SK-N-SH (cell line): ENCODE measurements at regions not wholly inside any gene's neighbourhood (a gene's known extent, or its start where the extent isn't known, plus 50 kb on each side); places are given as distances from the start of the nearest gene placed in this dataset.

Source experiments
- CTCF ChIA-PET: fragments of 300-600, 350-600 bp; formaldehyde crosslinking; extraction: SDS; loops from one replicate; lab custom pipeline; 2021; lab: Yijun Ruan, JAX
- POLR2A ChIA-PET: fragments of 350-600 bp; sonication (Branson Sonifier 250); formaldehyde crosslinking; extraction: SDS; loops from one replicate; lab custom pipeline; 2020; ENCODE audit warnings: antibody characterized with exemption, inconsistent platforms; lab: Yijun Ruan, JAX
- DNase-seq: peaks from one replicate; pipeline ENCODE4 v3.0.0; 2012
- H2AFZ ChIP-seq: fragments of 200-600 bp; sonication (generic); 2 replicates; pipeline ENCODE4 v1.8.1; 2016; ENCODE audit warnings: antibody characterized with exemption, mild to moderate bottlenecking, low read depth
- H3F3A ChIP-seq: fragments of 200-600 bp; sonication (generic); replicated peaks from 2 replicates; pipeline ENCODE3; 2016; ENCODE audit warnings: antibody characterized with exemption, mild to moderate bottlenecking; ENCODE audit not compliant: insufficient read depth
- H3K27ac ChIP-seq, 2 experiments: fragments of 200-500 bp in 1 of 2; fragments of 200-600 bp in 1 of 2; sonication (Bioruptor generic) in 1 of 2; sonication (generic), shearing (Covaris generic) in 1 of 2; 2 replicates each; pipeline versions ENCODE4 v1.5.1 to v1.6.1; 2014 to 2016; ENCODE audit warnings: low read depth in 2 of 2, inconsistent platforms in 1 of 2, low read length in 1 of 2, mild to moderate bottlenecking in 1 of 2, mixed read lengths in 1 of 2
- H3K27me3 ChIP-seq: fragments of 200-600 bp; sonication (generic), shearing (Covaris generic); 2 replicates; pipeline ENCODE4 v1.6.1; 2016; ENCODE audit warnings: mixed run types; ENCODE audit not compliant: insufficient read depth
- H3K36me3 ChIP-seq, 2 experiments: fragments of 200-500 bp in 1 of 2; fragments of 200-600 bp in 1 of 2; sonication (Bioruptor generic) in 1 of 2; sonication (generic) in 1 of 2; replicated peaks in 1 of 2; 2 replicates each; pipeline versions ENCODE3 to v1.5.1; 2014 to 2016; ENCODE audit warnings: low read length in 1 of 2, mild to moderate bottlenecking in 1 of 2; ENCODE audit not compliant: insufficient read depth in 2 of 2, control insufficient read depth in 1 of 2
- H3K4me1 ChIP-seq, 2 experiments: fragments of 200-500 bp in 1 of 2; fragments of 200-600 bp in 1 of 2; sonication (Bioruptor generic) in 1 of 2; sonication (generic), shearing (Covaris generic) in 1 of 2; 2 replicates each; pipeline versions ENCODE4 v1.5.1 to v1.6.1; 2014 to 2016; ENCODE audit warnings: low read depth in 1 of 2, low read length in 1 of 2, mixed run types in 1 of 2; ENCODE audit not compliant: insufficient read depth in 2 of 2, control insufficient read depth in 1 of 2
- H3K4me2 ChIP-seq: fragments of 200-600 bp; sonication (generic), shearing (Covaris generic); 2 replicates; pipeline ENCODE4 v1.6.1; 2017; ENCODE audit warnings: mixed run types
- H3K4me3 ChIP-seq, 2 experiments: fragments of 200-500 bp in 1 of 2; fragments of 200-600 bp in 1 of 2; sonication (Bioruptor generic) in 1 of 2; sonication (generic), shearing (Covaris generic) in 1 of 2; 2 replicates each; pipeline versions ENCODE4 v1.5.1 to v1.8.1; 2014 to 2016; ENCODE audit warnings: low read depth in 2 of 2, inconsistent platforms in 1 of 2, low read length in 1 of 2, mild to moderate bottlenecking in 1 of 2, mixed read lengths in 1 of 2, moderate library complexity in 1 of 2
- H3K79me2 ChIP-seq: fragments of 200-600 bp; sonication (generic); 2 replicates; pipeline ENCODE4 v1.8.1; 2017; ENCODE audit warnings: mild to moderate bottlenecking; ENCODE audit not compliant: insufficient read depth
- H3K9ac ChIP-seq: fragments of 200-600 bp; sonication (generic); 2 replicates; pipeline ENCODE4 v1.6.1; 2017; ENCODE audit warnings: mixed run types
- H3K9me2 ChIP-seq: fragments of 200-600 bp; sonication (generic); 2 replicates; pipeline ENCODE4 v1.6.1; 2017; ENCODE audit warnings: mixed run types
- H3K9me3 ChIP-seq: fragments of 200-600 bp; sonication (generic); 2 replicates; pipeline ENCODE4 v1.6.1; 2017; ENCODE audit warnings: mixed run types, mild to moderate bottlenecking, moderate library complexity
- H4K20me1 ChIP-seq: fragments of 200-600 bp; sonication (generic); 2 replicates; pipeline ENCODE4 v1.6.1; 2017; ENCODE audit warnings: mild to moderate bottlenecking, mixed run types; ENCODE audit not compliant: insufficient read depth
- CHD2 ChIP-seq: fragments of 150-350 bp; IDR thresholded peaks from 2 replicates; pipeline ENCODE4 v1.6.1; 2018; ENCODE audit warnings: low read length; ENCODE audit not compliant: partially characterized antibody
- FOSL2 ChIP-seq: IDR thresholded peaks from 2 replicates; pipeline ENCODE4 v1.4.0; 2012; ENCODE audit warnings: low read depth, mild to moderate bottlenecking, moderate library complexity, borderline replicate concordance
- FOXJ3 ChIP-seq: sonication (generic); formaldehyde crosslinking; IDR thresholded peaks from 2 replicates; pipeline ENCODE4 v1.5.1; 2020; ENCODE audit warnings: mild to moderate bottlenecking, missing genetic modification reagents
- FOXM1 ChIP-seq: IDR thresholded peaks from 2 replicates; pipeline ENCODE4 v1.4.0; 2012; ENCODE audit warnings: low read depth, mild to moderate bottlenecking
- GABPA ChIP-seq: IDR thresholded peaks from 2 replicates; pipeline ENCODE4 v1.4.0; 2012; ENCODE audit warnings: low read depth, mild to moderate bottlenecking
- MEF2A ChIP-seq: IDR thresholded peaks from 2 replicates; pipeline ENCODE4 v1.4.0; 2012; ENCODE audit warnings: low read depth, borderline replicate concordance
- MXI1 ChIP-seq: IDR thresholded peaks from 2 replicates; pipeline ENCODE4 v1.6.1; 2012; ENCODE audit warnings: mild to moderate bottlenecking, low read depth, low read length, improper control_type of control experiment
- NFIC ChIP-seq: IDR thresholded peaks from 2 replicates; pipeline ENCODE4 v1.4.0; 2012; ENCODE audit warnings: borderline replicate concordance
- NRF1 ChIP-seq: IDR thresholded peaks from 2 replicates; pipeline ENCODE4 v1.6.1; 2012; ENCODE audit warnings: low read depth, mild to moderate bottlenecking, low read length
- POLR2AphosphoS5 ChIP-seq: IDR thresholded peaks from 2 replicates; pipeline ENCODE4 v1.6.1; 2012; ENCODE audit warnings: low read depth, low read length
- RAD21 ChIP-seq: IDR thresholded peaks from 2 replicates; pipeline ENCODE4 v1.6.1; 2012; ENCODE audit warnings: mild to moderate bottlenecking, low read length
- RXRA ChIP-seq: IDR thresholded peaks from 2 replicates; pipeline ENCODE4 v1.4.0; 2012; ENCODE audit warnings: low read depth, mild to moderate bottlenecking, borderline replicate concordance
- SIN3A ChIP-seq: IDR thresholded peaks from 2 replicates; pipeline ENCODE4 v1.6.1; 2012; ENCODE audit warnings: low read depth, mild to moderate bottlenecking, low read length, moderate library complexity, borderline replicate concordance
- SMC3 ChIP-seq: IDR thresholded peaks from 2 replicates; pipeline ENCODE4 v1.6.1; 2012; ENCODE audit warnings: low read depth, low read length, improper control_type of control experiment
- WGBS: methylation state at CpG from one replicate; pipeline ENCODE4 v1.1.6; 2017; ENCODE audit warnings: low lambda C conversion rate; 5-methylcytosine and 5-hydroxymethylcytosine counted together
- TF ChIP-seq, protein P1 (sequence below): IDR thresholded peaks from 2 replicates; pipeline ENCODE4 v1.4.0; 2012; ENCODE audit warnings: low read depth, borderline replicate concordance
- TF ChIP-seq, protein P2 (sequence below): fragments of 200-600 bp; sonication (generic); IDR thresholded peaks from 2 replicates; pipeline ENCODE4 v1.6.1; 2017; ENCODE audit warnings: antibody characterized with exemption, mild to moderate bottlenecking, moderate library complexity
- TF ChIP-seq, protein P3 (sequence below): IDR thresholded peaks from 2 replicates; pipeline ENCODE4 v1.4.0; 2012; ENCODE audit warnings: low read depth
- TF ChIP-seq, protein P4 (sequence below): IDR thresholded peaks from 2 replicates; pipeline ENCODE4 v1.4.0; 2012; ENCODE audit warnings: low read depth, borderline replicate concordance
- TF ChIP-seq, protein P5 (sequence below): fragments of 150-350 bp; IDR thresholded peaks from 2 replicates; pipeline ENCODE4 v1.6.1; 2016; ENCODE audit warnings: mild to moderate bottlenecking, low read depth, low read length

DNA sequence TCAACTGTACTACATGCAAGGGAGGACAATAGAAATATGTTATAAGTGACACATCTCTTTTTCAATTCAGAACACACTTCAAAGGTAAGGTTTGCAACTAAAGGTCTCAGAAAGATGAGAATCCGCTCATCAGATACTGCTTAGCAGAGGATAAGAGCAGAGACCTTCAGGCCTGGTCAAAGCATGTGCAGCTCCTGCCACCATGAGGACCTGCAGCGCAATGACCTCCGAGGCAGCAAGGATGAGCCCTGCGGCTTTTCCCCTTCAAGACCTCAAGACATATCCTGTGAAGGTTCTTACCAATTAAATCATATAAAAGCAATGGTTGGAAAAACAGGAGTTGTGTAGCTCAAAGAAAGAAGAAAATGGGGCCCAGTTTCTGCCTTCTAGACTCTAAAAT lies 135.8 kb downstream of the TRIM36 start:
- TF ChIP-seq, protein P1, sequence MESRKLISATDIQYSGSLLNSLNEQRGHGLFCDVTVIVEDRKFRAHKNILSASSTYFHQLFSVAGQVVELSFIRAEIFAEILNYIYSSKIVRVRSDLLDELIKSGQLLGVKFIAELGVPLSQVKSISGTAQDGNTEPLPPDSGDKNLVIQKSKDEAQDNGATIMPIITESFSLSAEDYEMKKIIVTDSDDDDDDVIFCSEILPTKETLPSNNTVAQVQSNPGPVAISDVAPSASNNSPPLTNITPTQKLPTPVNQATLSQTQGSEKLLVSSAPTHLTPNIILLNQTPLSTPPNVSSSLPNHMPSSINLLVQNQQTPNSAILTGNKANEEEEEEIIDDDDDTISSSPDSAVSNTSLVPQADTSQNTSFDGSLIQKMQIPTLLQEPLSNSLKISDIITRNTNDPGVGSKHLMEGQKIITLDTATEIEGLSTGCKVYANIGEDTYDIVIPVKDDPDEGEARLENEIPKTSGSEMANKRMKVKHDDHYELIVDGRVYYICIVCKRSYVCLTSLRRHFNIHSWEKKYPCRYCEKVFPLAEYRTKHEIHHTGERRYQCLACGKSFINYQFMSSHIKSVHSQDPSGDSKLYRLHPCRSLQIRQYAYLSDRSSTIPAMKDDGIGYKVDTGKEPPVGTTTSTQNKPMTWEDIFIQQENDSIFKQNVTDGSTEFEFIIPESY = no peak
- TF ChIP-seq, protein P2, sequence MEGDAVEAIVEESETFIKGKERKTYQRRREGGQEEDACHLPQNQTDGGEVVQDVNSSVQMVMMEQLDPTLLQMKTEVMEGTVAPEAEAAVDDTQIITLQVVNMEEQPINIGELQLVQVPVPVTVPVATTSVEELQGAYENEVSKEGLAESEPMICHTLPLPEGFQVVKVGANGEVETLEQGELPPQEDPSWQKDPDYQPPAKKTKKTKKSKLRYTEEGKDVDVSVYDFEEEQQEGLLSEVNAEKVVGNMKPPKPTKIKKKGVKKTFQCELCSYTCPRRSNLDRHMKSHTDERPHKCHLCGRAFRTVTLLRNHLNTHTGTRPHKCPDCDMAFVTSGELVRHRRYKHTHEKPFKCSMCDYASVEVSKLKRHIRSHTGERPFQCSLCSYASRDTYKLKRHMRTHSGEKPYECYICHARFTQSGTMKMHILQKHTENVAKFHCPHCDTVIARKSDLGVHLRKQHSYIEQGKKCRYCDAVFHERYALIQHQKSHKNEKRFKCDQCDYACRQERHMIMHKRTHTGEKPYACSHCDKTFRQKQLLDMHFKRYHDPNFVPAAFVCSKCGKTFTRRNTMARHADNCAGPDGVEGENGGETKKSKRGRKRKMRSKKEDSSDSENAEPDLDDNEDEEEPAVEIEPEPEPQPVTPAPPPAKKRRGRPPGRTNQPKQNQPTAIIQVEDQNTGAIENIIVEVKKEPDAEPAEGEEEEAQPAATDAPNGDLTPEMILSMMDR = peak; percentile 54
- peak; percentile 44 for TF ChIP-seq RAD21
- TF ChIP-seq, protein P3, sequence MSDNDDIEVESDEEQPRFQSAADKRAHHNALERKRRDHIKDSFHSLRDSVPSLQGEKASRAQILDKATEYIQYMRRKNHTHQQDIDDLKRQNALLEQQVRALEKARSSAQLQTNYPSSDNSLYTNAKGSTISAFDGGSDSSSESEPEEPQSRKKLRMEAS = no peak
- ChIA-PET CTCF (interaction anchor here (1.6 kb wide), 1 partner anchor 9 kb away, joined by 5 read pairs; no protein-coding TSS in a partner anchor), POLR2A (no interaction called here)
- Histone ChIP-seq H3K9me2 (no peaks in the 10 kb centered on the region), H3K27ac (no peak overlapping the region), H3K4me2 (no peak overlapping the region), H3K4me3 (no peak overlapping the region), H3F3A (no peaks in the 10 kb centered on the region), H3K79me2 (no peaks in the 10 kb centered on the region), H3K9ac (no peak overlapping the region), H3K4me1 (no peaks in the 10 kb centered on the region), H3K36me3 (no peaks in the 10 kb centered on the region), H3K9me3 (no peaks in the 10 kb centered on the region), H3K27me3 (no peaks in the 10 kb centered on the region), H4K20me1 (no peaks in the 10 kb centered on the region), H2AFZ (no peak overlapping the region)
- no peak for DNase-seq
- 30% methylated on average over 4 of the region's 4 CpGs for WGBS

DNA sequence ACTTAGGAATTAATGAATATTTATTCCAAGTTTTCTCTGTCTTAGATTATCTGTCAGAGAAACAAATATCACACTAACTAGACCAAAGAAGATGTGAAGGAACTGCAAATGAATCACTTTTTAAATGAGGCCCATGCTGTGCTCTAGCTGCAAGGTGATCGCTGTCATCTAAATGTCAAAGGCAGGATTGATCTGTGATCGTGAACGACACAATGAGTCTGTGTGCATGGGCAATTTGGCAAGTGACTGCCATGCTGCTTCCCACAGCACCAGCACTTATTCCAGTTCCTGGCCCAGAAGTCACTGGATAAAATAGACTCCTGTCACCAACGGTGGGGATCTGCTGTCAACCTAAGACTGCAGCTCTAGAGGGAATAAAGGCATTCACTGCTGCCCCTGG lies 141.2 kb downstream of the TRIM36 start:
- CTCF ChIA-PET = no interaction called here
- Histone ChIP-seq H3F3A (no peaks in the 10 kb centered on the region), H3K79me2 (no peaks in the 10 kb centered on the region), H3K36me3 (no peaks in the 10 kb centered on the region), H3K27ac (no peak overlapping the region), H3K4me3 (no peak overlapping the region), H3K27me3 (no peaks in the 10 kb centered on the region), H3K9ac (no peak overlapping the region), H3K4me1 (no peaks in the 10 kb centered on the region), H3K4me2 (no peak overlapping the region), H2AFZ (no peak overlapping the region), H3K9me3 (no peaks in the 10 kb centered on the region), H3K9me2 (no peaks in the 10 kb centered on the region), H4K20me1 (no peaks in the 10 kb centered on the region)
- POLR2A ChIA-PET = no interaction called here
- 25% methylated on average over 4 of the region's 4 CpGs for WGBS
- no peak for DNase-seq
- TF ChIP-seq, protein P4, sequence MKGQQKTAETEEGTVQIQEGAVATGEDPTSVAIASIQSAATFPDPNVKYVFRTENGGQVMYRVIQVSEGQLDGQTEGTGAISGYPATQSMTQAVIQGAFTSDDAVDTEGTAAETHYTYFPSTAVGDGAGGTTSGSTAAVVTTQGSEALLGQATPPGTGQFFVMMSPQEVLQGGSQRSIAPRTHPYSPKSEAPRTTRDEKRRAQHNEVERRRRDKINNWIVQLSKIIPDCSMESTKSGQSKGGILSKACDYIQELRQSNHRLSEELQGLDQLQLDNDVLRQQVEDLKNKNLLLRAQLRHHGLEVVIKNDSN = no peak
- TF ChIP-seq, protein P1 = no peak
- no peak for TF ChIP-seq NFIC
- TF ChIP-seq RXRA = no peak
- no peak for TF ChIP-seq CHD2
- TF ChIP-seq MEF2A = no peak
- TF ChIP-seq SIN3A = no peak
- TF ChIP-seq FOXM1 = no peak
- no peak for TF ChIP-seq MXI1
- TF ChIP-seq RAD21 = no peak
- no peak for TF ChIP-seq SMC3
- TF ChIP-seq NRF1 = no peak
- TF ChIP-seq POLR2AphosphoS5 = no peak
- TF ChIP-seq FOSL2 = no peak
- TF ChIP-seq, protein P5, sequence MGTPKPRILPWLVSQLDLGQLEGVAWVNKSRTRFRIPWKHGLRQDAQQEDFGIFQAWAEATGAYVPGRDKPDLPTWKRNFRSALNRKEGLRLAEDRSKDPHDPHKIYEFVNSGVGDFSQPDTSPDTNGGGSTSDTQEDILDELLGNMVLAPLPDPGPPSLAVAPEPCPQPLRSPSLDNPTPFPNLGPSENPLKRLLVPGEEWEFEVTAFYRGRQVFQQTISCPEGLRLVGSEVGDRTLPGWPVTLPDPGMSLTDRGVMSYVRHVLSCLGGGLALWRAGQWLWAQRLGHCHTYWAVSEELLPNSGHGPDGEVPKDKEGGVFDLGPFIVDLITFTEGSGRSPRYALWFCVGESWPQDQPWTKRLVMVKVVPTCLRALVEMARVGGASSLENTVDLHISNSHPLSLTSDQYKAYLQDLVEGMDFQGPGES = no peak
- no peak for TF ChIP-seq GABPA
- no peak for TF ChIP-seq FOXJ3
